ENCODE measurements at regions not wholly inside any gene's neighbourhood (a gene's known extent, or its start where the extent isn't known, plus 50 kb on each side); places are given as distances from the start of the nearest gene placed in this dataset.
"Not testable (repeated sequence)": the region's sequence is repeated elsewhere in the genome, so short reads cannot be mapped to it uniquely, and the experiment has no call there.

- in situ Hi-C loops (cut with HindIII; ENCODE audit: extremely low pct_ligation_motif_present, low pct_unique_long_range_greater_than_20kb), result loop anchor here (25.0 kb wide), 1 partner anchor 95 kb away; no protein-coding TSS in a partner anchor
- BruUV-seq (replicated peaks), result no TSS peak
- ChIA-PET CTCF (ENCODE audit: low intra/inter-chr PET ratio, low total read pairs) (no interaction called here), POLR2A (interaction anchor here (0.6 kb wide), 3 partner anchors 12 to 213 kb away, joined by 3 to 5 read pairs (median 4); no protein-coding TSS in a partner anchor)
- DNase-seq (ENCODE audit: low spot score) (no peak), ATAC-seq (peak; percentile 21; the same call in 2 of the 3 replicates), FAIRE-seq (no peak)
- TF ChIP-seq ZNF160 (CRISPR knock-in tag; IDR thresholded peaks at IDR 0.05) (no peak), NRL (CRISPR knock-in tag; IDR thresholded peaks at IDR 0.05; ENCODE audit: borderline replicate concordance) (0 out of 2 replicates have a peak, but pooled peaks have one; percentile 19)
- H3K9me3 ChIP-seq (ENCODE audit: low read length), result no peaks in the 10 kb centered on the region
- H3K79me2 ChIP-seq (ENCODE audit: insufficient read depth, low read length), result no peaks in the 10 kb centered on the region
- intact Hi-C loops (cut with micrococcal nuclease; ENCODE audit: unreplicated experiment), result no loop called here
- no peak overlapping the region for H3K27ac ChIP-seq (ENCODE audit: extremely low read length, insufficient read depth, low read length)
- no peak overlapping the region for H3K9ac ChIP-seq (ENCODE audit: insufficient read depth, low read depth, low read length)
- no peak overlapping the region for H2AFZ ChIP-seq (ENCODE audit: low read length)
- peaks cover 21 to 63% of the 10 kb centered on the region in 2 experiments for H3K27me3 ChIP-seq (ENCODE audit: control insufficient read depth in 1 of 2, insufficient read depth in 2 of 2, low read length in 2 of 2)
- WGBS (ENCODE audit: low lambda C conversion rate), result 40% methylated on average over 10 of the region's 10 CpGs
- H3K36me3 ChIP-seq (replicated peaks in 1 of 2; ENCODE audit: control insufficient read depth in 1 of 2, insufficient read depth in 2 of 2, low read length in 2 of 2), result no peaks in the 10 kb centered on the region
- H3K4me2 ChIP-seq (ENCODE audit: low read depth, low read length), result no peak overlapping the region
- H3K4me3 ChIP-seq (replicated peaks in 1 of 3; ENCODE audit: insufficient read depth in 1 of 3, low read depth in 2 of 3, low read length in 3 of 3), result no peak overlapping the region
- H4K20me1 ChIP-seq (ENCODE audit: insufficient read depth, low read length), result no peaks in the 10 kb centered on the region
- peaks cover 18% of the 10 kb centered on the region for H3K4me1 ChIP-seq (ENCODE audit: insufficient read depth, low read length)
Observed at GRCh38 chr16:11417487-11417886, 72.2 kb downstream of the RMI2 start.

GRCh38 chr16:11418506-11418905 lies 73.2 kb downstream of the RMI2 start:
- Histone ChIP-seq H3K27me3 (ENCODE audit: control insufficient read depth in 1 of 2, insufficient read depth in 2 of 2, low read length in 2 of 2) (peaks cover 21 to 64% of the 10 kb centered on the region in 2 experiments), H3K4me2 (ENCODE audit: low read depth, low read length) (no peak overlapping the region), H4K20me1 (ENCODE audit: insufficient read depth, low read length) (no peaks in the 10 kb centered on the region), H3K79me2 (ENCODE audit: insufficient read depth, low read length) (no peaks in the 10 kb centered on the region), H3K4me1 (ENCODE audit: insufficient read depth, low read length) (peaks cover 18% of the 10 kb centered on the region), H3K4me3 (replicated peaks in 1 of 3; ENCODE audit: insufficient read depth in 1 of 3, low read depth in 2 of 3, low read length in 3 of 3) (no peak overlapping the region), H3K9me3 (ENCODE audit: low read length) (no peaks in the 10 kb centered on the region), H3K9ac (ENCODE audit: insufficient read depth, low read depth, low read length) (no peak overlapping the region), H3K27ac (ENCODE audit: extremely low read length, insufficient read depth, low read length) (no peak overlapping the region), H2AFZ (ENCODE audit: low read length) (no peak overlapping the region), H3K36me3 (replicated peaks in 1 of 2; ENCODE audit: control insufficient read depth in 1 of 2, insufficient read depth in 2 of 2, low read length in 2 of 2) (no peaks in the 10 kb centered on the region)
- no peak for FAIRE-seq
- CTCF ChIA-PET (ENCODE audit: low intra/inter-chr PET ratio, low total read pairs), result no interaction called here
- TF ChIP-seq ZNF746 (CRISPR knock-in tag; IDR thresholded peaks at IDR 0.05) (no peak), ZNF510 (CRISPR knock-in tag; IDR thresholded peaks at IDR 0.05; ENCODE audit: low read depth) (no peak), NCOA2 (CRISPR knock-in tag; IDR thresholded peaks at IDR 0.05) (no peak), DPF2 (CRISPR knock-in tag; IDR thresholded peaks at IDR 0.05; ENCODE audit: borderline replicate concordance, low read depth) (no peak), ZNF550 (CRISPR knock-in tag; IDR thresholded peaks at IDR 0.05; ENCODE audit: borderline replicate concordance) (no peak), ARHGAP35 (CRISPR knock-in tag; IDR thresholded peaks at IDR 0.05; ENCODE audit: borderline replicate concordance) (no peak), PITX1 (CRISPR knock-in tag; IDR thresholded peaks at IDR 0.05) (0 out of 2 replicates have a peak, but pooled peaks have one; percentile 19), ZNF564 (CRISPR knock-in tag; IDR thresholded peaks at IDR 0.05) (no peak), ZNF670 (CRISPR knock-in tag; IDR thresholded peaks at IDR 0.05; ENCODE audit: borderline replicate concordance) (no peak)
- POLR2A ChIA-PET, result no interaction called here
- in situ Hi-C loops (cut with HindIII; ENCODE audit: extremely low pct_ligation_motif_present, low pct_unique_long_range_greater_than_20kb) (loop anchor here (25.0 kb wide), 1 partner anchor 94 kb away; no protein-coding TSS in a partner anchor), intact Hi-C loops (cut with micrococcal nuclease; ENCODE audit: unreplicated experiment) (no loop called here)
- no peak for DNase-seq (ENCODE audit: low spot score)
- BruUV-seq (replicated peaks), result no TSS peak
- WGBS (ENCODE audit: low lambda C conversion rate), result 28% methylated on average over 4 of the region's 4 CpGs
- ATAC-seq, result no peak

- H3K27ac ChIP-seq (ENCODE audit: extremely low read length, insufficient read depth, low read length); H2AFZ ChIP-seq (ENCODE audit: low read length); CTCF ChIA-PET (ENCODE audit: low intra/inter-chr PET ratio, low total read pairs); H3K36me3 ChIP-seq (replicated peaks in 1 of 2; ENCODE audit: control insufficient read depth in 1 of 2, insufficient read depth in 2 of 2, low read length in 2 of 2); ATAC-seq; H3K9me3 ChIP-seq (ENCODE audit: low read length); H3K4me3 ChIP-seq (replicated peaks in 1 of 3; ENCODE audit: insufficient read depth in 1 of 3, low read depth in 2 of 3, low read length in 3 of 3); DNase-seq (ENCODE audit: low spot score); intact Hi-C loops (cut with micrococcal nuclease; ENCODE audit: unreplicated experiment); H3K9ac ChIP-seq (ENCODE audit: insufficient read depth, low read depth, low read length); FAIRE-seq; POLR2A ChIA-PET; H3K79me2 ChIP-seq (ENCODE audit: insufficient read depth, low read length); H3K4me2 ChIP-seq (ENCODE audit: low read depth, low read length); BruUV-seq (replicated peaks); H4K20me1 ChIP-seq (ENCODE audit: insufficient read depth, low read length): not testable (repeated sequence)
- Histone ChIP-seq H3K27me3 (ENCODE audit: control insufficient read depth in 1 of 2, insufficient read depth in 2 of 2, low read length in 2 of 2) (peaks cover 18 to 60% of the 10 kb centered on the region in 2 experiments), H3K4me1 (ENCODE audit: insufficient read depth, low read length) (peaks cover 18% of the 10 kb centered on the region)
- in situ Hi-C loops (cut with HindIII; ENCODE audit: extremely low pct_ligation_motif_present, low pct_unique_long_range_greater_than_20kb), result loop anchor here (25.0 kb wide), 1 partner anchor 92 kb away; no protein-coding TSS in a partner anchor
- 54% methylated on average over 4 of the region's 4 CpGs for WGBS (ENCODE audit: low lambda C conversion rate)
Observed at GRCh38 chr16:11420067-11420466, 74.8 kb downstream of the RMI2 start.

Measured in HepG2 (cell line).